ENCODE measurements at regions not wholly inside any gene's neighbourhood (a gene's known extent, or its start where the extent isn't known, plus 50 kb on each side); places are given as distances from the start of the nearest gene placed in this dataset.

DNA sequence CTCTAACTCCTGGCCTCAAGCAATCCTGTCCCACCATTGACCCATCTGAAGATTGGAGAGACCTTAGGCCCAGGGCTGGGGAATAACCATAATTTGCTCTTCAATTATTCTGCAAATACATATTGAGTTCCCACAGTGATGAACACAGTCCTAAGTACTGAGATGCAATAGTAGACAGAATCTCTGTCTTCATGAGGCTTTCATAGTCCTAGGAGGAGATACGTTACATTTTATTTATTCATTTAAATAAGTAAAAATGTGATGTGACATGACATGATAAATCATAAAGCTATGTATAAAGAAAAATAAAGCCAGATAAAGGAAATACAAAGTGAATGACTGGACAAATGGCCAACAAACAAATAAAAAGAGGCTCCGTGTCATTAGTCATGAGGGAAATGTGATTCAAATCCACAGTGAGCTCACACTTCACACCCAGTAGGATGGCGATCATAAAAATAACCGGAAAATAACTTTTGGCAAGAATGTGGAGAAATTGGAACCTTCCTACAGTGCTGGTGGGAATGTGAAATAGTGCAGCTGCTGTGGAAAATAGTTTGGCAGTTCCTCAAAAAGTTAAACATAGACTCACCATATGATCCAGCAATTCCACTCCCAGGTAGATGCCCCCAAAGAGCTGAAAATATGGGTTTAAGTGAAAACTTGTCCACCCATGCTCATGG lies 52.1 kb upstream of the JCAD start:
- TF ChIP-seq, protein P1, sequence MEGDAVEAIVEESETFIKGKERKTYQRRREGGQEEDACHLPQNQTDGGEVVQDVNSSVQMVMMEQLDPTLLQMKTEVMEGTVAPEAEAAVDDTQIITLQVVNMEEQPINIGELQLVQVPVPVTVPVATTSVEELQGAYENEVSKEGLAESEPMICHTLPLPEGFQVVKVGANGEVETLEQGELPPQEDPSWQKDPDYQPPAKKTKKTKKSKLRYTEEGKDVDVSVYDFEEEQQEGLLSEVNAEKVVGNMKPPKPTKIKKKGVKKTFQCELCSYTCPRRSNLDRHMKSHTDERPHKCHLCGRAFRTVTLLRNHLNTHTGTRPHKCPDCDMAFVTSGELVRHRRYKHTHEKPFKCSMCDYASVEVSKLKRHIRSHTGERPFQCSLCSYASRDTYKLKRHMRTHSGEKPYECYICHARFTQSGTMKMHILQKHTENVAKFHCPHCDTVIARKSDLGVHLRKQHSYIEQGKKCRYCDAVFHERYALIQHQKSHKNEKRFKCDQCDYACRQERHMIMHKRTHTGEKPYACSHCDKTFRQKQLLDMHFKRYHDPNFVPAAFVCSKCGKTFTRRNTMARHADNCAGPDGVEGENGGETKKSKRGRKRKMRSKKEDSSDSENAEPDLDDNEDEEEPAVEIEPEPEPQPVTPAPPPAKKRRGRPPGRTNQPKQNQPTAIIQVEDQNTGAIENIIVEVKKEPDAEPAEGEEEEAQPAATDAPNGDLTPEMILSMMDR (IDR thresholded peaks at IDR 0.05): no peak
- no peak for TF ChIP-seq EZH2phosphoT487 (IDR thresholded peaks at IDR 0.05)
- no peak for TF ChIP-seq EZH2 (IDR thresholded peaks at IDR 0.05)
- Histone ChIP-seq H3K79me2 (ENCODE audit: low read depth) (no peaks in the 10 kb centered on the region), H3K9me3 (ENCODE audit: low read depth) (no peaks in the 10 kb centered on the region), H3K9ac (no peak overlapping the region), H3K4me1 (peaks cover 17% of the 10 kb centered on the region), H3K4me2 (no peak overlapping the region), H2AFZ (replicated peaks) (no peak overlapping the region), H3K27me3 (no peaks in the 10 kb centered on the region), H3K36me3 (no peaks in the 10 kb centered on the region), H4K20me1 (ENCODE audit: low read depth) (no peaks in the 10 kb centered on the region), H3K27ac (no peak overlapping the region), H3K4me3 (no peak overlapping the region), H3F3A (ENCODE audit: low read depth) (peaks cover 8% of the 10 kb centered on the region)
- peaks cover 11% of the 10 kb centered on the region for H3K27me3 Mint-ChIP-seq (ENCODE audit: insufficient read depth, low read depth)
- H3K9me3 Mint-ChIP-seq: no peaks in the 10 kb centered on the region
- no peak for DNase-seq (ENCODE audit: low spot score)
- peaks cover 20% of the 10 kb centered on the region for H3K4me1 Mint-ChIP-seq
- no peak overlapping the region for H3K4me3 Mint-ChIP-seq
- no peak overlapping the region for H3K27ac Mint-ChIP-seq
- H3K36me3 Mint-ChIP-seq: no peaks in the 10 kb centered on the region
